Upper lobe of right lung (tissue), 1 donor: ENCODE measurements at regions not wholly inside any gene's neighbourhood (a gene's known extent, or its start where the extent isn't known, plus 50 kb on each side); places are given as distances from the start of the nearest gene placed in this dataset.

Experiments used
- ATAC-seq: fragments of 200-7000 bp; cut with Tn5 transposase; one replicate; pipeline ENCODE4 v1.9.1; 2020; ENCODE audit warnings: mild to moderate bottlenecking, moderate library complexity
- DNase-seq: peaks from one replicate; pipeline ENCODE4 v3.0.0-alpha.2; 2020
- H3K27ac ChIP-seq: fragments of 200-600 bp; one replicate; pipeline ENCODE4 v1.8.0; 2022
- H3K27me3 ChIP-seq: fragments of 200-600 bp; one replicate; pipeline ENCODE4 v1.8.0; 2022; ENCODE audit warnings: mild to moderate bottlenecking
- H3K36me3 ChIP-seq: fragments of 200-600 bp; one replicate; pipeline ENCODE4 v1.8.0; 2022
- H3K4me1 ChIP-seq: fragments of 200-600 bp; one replicate; pipeline ENCODE4 v1.8.0; 2022
- H3K4me3 ChIP-seq: fragments of 200-600 bp; one replicate; pipeline ENCODE4 v1.8.0; 2022; ENCODE audit warnings: mild to moderate bottlenecking
- H3K9me3 ChIP-seq: fragments of 200-600 bp; one replicate; pipeline ENCODE4 v1.8.0; 2022
- CTCF ChIP-seq: fragments of 200-600 bp; IDR thresholded peaks from one replicate; pipeline ENCODE4 v1.8.0; 2022; ENCODE audit warnings: antibody characterized with exemption
- intact Hi-C: fragments of 100-400 bp; cut with DNase I; formaldehyde crosslinking; loops from one replicate; pipeline ENCODE4 v1.11.0; 2022
- donor health status: DM: no; HTN: yes; CAD: no; lungs with severe emphysema.

DNA sequence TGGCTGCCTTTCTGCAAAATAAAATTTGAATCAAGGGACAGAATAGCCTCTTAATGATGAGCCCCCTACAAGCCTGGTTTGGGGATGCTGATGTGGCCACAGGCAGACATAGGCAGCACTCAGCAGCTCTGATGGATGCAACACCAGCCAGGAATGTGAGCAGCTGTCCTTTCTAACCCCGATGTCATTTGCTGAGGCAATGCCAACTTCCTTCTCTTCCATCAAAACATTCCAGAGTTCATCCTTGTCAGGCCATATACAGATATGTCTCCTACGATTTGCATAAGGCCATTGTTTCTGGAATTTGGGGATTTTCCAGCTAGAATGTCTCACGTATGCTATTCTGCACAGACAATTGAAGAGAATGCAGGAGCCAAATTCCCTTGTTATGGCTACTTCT, 52.1 kb upstream of the MYOCD start:
- H3K36me3 ChIP-seq: no peaks in the 10 kb centered on the region
- no peaks in the 10 kb centered on the region for H3K9me3 ChIP-seq
- H3K27me3 ChIP-seq: no peaks in the 10 kb centered on the region
- no peak for TF ChIP-seq CTCF
- no peaks in the 10 kb centered on the region for H3K4me1 ChIP-seq
- intact Hi-C loops: no loop called here
- no peak overlapping the region for H3K4me3 ChIP-seq
- H3K27ac ChIP-seq: no peak overlapping the region
- DNase-seq (no peak), ATAC-seq (no peak)
